Esophagus muscularis mucosa (tissue), 4 donors: ENCODE measurements at regions not wholly inside any gene's neighbourhood (a gene's known extent, or its start where the extent isn't known, plus 50 kb on each side); places are given as distances from the start of the nearest gene placed in this dataset.

Experiments
- DNase-seq: peaks from one replicate; pipeline ENCODE4 v3.0.0-alpha.2; 2017; ENCODE audit errors: extremely low spot score
- H3K27ac ChIP-seq, 4 donors: fragments of 200-600 bp; sonication (generic); replicated peaks in 1 of 4; 1 replicate in 3 of 4; 2 replicates in 1 of 4; pipeline ENCODE4 v1.5.1; 2016 to 2019; ENCODE audit warnings: mild to moderate bottlenecking in 1 of 4
- H3K27me3 ChIP-seq, 4 donors: fragments of 200-600 bp; sonication (generic); one replicate each; pipeline versions ENCODE4 v1.5.1 to v1.6.0; 2016 to 2019
- H3K36me3 ChIP-seq, 4 donors: fragments of 200-600 bp; sonication (generic); one replicate each; pipeline ENCODE4 v1.5.1; 2016 to 2019
- H3K4me1 ChIP-seq, 4 donors: fragments of 200-600 bp; sonication (generic); one replicate each; pipeline ENCODE4 v1.5.1; 2016 to 2019
- H3K4me3 ChIP-seq, 4 donors: fragments of 200-600 bp; sonication (generic); 1 replicate in 2 of 4; 2 replicates in 2 of 4; pipeline ENCODE4 v1.5.1; 2016 to 2019; ENCODE audit warnings: mild to moderate bottlenecking in 4 of 4, moderate library complexity in 1 of 4
- H3K9me3 ChIP-seq, 4 donors: fragments of 200-600 bp; sonication (generic); 1 replicate in 3 of 4; 2 replicates in 1 of 4; pipeline ENCODE4 v1.5.1; 2016 to 2019
- EP300 ChIP-seq: sonication (generic); formaldehyde crosslinking; IDR thresholded peaks from one replicate; pipeline ENCODE4 v1.6.1; 2017; ENCODE audit warnings: antibody characterized with exemption
- POLR2A ChIP-seq: fragments of 450-650 bp; IDR thresholded peaks from one replicate; pipeline ENCODE4 v1.6.1; 2017; ENCODE audit warnings: antibody characterized with exemption, moderate library complexity, mild to moderate bottlenecking, low read depth
- POLR2AphosphoS5 ChIP-seq, 2 donors: sonication (generic); formaldehyde crosslinking; IDR thresholded peaks; one replicate each; pipeline ENCODE4 v1.6.1; 2017; ENCODE audit warnings: antibody characterized with exemption in 2 of 2
- WGBS: methylation state at CpG from one replicate; pipeline ENCODE4 v1.1.5; 2018; 5-methylcytosine and 5-hydroxymethylcytosine counted together
- intact Hi-C: fragments of 100-400 bp; cut with DNase I; formaldehyde crosslinking; loops from one replicate; pipeline ENCODE4 v1.15.1; 2023
- TF ChIP-seq, protein P1 (sequence below), 3 experiments: fragments of 200-600 bp in 2 of 3; fragments of 450-650 bp in 1 of 3; sonication (generic) in 2 of 3; IDR thresholded peaks; one replicate each; pipeline ENCODE4 v1.5.1; 2017 to 2019; ENCODE audit warnings: antibody characterized with exemption in 3 of 3, mild to moderate bottlenecking in 2 of 3, moderate library complexity in 1 of 3

DNA sequence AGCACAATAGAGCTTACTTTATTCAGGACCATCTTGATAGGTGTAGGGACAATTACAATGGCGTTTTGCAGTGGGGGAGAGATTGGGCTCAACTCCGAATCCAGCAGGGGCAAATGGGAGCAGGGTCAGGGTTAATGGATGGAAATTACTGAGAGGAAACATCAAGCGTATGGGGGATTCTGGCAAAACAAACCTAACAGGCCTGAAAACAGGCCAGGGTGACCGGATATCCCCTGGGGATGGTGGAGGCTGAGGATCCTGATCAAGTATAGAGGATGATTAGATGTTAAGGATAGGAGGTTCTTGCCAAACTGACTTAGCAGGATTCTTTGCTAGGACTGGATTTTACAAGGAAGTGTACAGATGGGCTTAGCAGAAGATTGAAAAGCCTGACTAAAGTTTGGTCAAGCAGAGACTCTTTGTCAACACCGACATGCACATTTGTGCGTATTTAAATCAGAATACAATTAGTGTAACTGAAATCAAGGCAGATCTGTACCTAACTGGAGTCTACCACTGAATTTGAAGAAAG lies 54.5 kb upstream of the GPR45 start:
- no peaks in the 10 kb centered on the region for H3K4me1 ChIP-seq
- intact Hi-C loops = no loop called here
- 71% methylated on average over 6 of the region's 6 CpGs for WGBS
- no peak overlapping the region for H3K4me3 ChIP-seq
- no peak overlapping the region for H3K27ac ChIP-seq
- peaks cover 0 to 11% (median 0%) of the 10 kb centered on the region in 4 donors for H3K27me3 ChIP-seq
- peaks cover 0 to 5% (median 0%) of the 10 kb centered on the region in 4 donors for H3K9me3 ChIP-seq
- H3K36me3 ChIP-seq = no peaks in the 10 kb centered on the region
- DNase-seq = peak; percentile 74
- TF ChIP-seq EP300 = no peak
- no peak for TF ChIP-seq POLR2A
- TF ChIP-seq, protein P1, sequence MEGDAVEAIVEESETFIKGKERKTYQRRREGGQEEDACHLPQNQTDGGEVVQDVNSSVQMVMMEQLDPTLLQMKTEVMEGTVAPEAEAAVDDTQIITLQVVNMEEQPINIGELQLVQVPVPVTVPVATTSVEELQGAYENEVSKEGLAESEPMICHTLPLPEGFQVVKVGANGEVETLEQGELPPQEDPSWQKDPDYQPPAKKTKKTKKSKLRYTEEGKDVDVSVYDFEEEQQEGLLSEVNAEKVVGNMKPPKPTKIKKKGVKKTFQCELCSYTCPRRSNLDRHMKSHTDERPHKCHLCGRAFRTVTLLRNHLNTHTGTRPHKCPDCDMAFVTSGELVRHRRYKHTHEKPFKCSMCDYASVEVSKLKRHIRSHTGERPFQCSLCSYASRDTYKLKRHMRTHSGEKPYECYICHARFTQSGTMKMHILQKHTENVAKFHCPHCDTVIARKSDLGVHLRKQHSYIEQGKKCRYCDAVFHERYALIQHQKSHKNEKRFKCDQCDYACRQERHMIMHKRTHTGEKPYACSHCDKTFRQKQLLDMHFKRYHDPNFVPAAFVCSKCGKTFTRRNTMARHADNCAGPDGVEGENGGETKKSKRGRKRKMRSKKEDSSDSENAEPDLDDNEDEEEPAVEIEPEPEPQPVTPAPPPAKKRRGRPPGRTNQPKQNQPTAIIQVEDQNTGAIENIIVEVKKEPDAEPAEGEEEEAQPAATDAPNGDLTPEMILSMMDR (IDR thresholded peaks at IDR 0.05) = no peak
- no peak for TF ChIP-seq POLR2AphosphoS5 (IDR thresholded peaks at IDR 0.05)

DNA sequence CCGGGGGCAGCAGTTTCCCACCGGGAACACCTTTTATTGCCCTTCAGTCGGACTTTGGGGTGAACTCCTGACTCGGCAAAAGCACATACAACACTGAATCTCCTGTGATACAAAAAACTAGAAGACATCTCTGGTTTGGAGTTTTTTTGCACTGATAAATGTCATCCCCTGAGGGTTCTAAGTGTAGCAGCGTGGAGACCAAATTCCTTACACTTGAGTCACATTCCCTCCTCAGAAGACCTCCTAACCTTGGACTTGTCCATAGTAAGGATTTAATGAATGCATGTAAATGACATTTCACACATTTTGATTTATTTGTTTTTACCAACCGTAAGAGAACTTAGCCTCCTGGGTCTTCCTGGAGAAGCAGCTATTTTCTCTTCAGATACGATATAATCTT lies 54.0 kb upstream of the GPR45 start:
- peaks cover 0 to 11% (median 0%) of the 10 kb centered on the region in 4 donors for H3K27me3 ChIP-seq
- H3K36me3 ChIP-seq = no peaks in the 10 kb centered on the region
- H3K4me3 ChIP-seq = no peak overlapping the region
- WGBS = 64% methylated on average over 7 of the region's 7 CpGs
- intact Hi-C loops = no loop called here
- TF ChIP-seq EP300 (no peak), POLR2A (no peak), POLR2AphosphoS5 (IDR thresholded peaks at IDR 0.05) (no peak)
- TF ChIP-seq, protein P1 (IDR thresholded peaks at IDR 0.05) = no peak
- DNase-seq = peak; percentile 85
- peaks cover 0 to 5% (median 0%) of the 10 kb centered on the region in 4 donors for H3K9me3 ChIP-seq
- H3K4me1 ChIP-seq = no peaks in the 10 kb centered on the region
- H3K27ac ChIP-seq = no peak overlapping the region

DNA sequence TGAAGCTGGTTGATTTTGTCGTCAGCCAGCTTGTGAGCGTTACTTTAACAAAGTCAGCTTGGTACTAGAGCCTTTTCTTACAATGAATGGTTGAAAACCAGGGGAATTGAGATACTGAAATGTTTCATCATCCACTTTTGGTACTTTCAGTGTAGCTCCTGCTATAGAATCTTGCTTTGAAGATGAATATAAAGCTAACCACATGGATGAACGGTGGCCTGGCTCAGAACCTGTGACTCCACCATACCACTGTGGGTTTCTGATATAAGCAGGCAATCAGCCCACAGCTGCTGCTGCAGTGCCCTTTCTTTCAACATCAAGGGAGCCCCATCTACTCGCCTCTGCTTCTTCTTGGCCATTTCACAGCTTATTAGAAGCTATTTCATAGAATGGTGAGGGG lies 53.2 kb upstream of the GPR45 start:
- H3K9me3 ChIP-seq = peaks cover 0 to 5% (median 0%) of the 10 kb centered on the region in 4 donors

More for the DNA sequence above, 53.2 kb upstream of the GPR45 start:
- Histone ChIP-seq H3K4me1 (no peaks in the 10 kb centered on the region), H3K36me3 (no peaks in the 10 kb centered on the region), H3K27me3 (peaks cover 0 to 12% (median 0%) of the 10 kb centered on the region in 4 donors), H3K27ac (no peak overlapping the region), H3K4me3 (no peak overlapping the region)
- 85% methylated on average over 4 of the region's 4 CpGs for WGBS
- intact Hi-C loops = no loop called here
- peak; percentile 47 for DNase-seq
- TF ChIP-seq, protein P1 (IDR thresholded peaks at IDR 0.05) = no peak
- TF ChIP-seq POLR2A = no peak
- no peak for TF ChIP-seq POLR2AphosphoS5 (IDR thresholded peaks at IDR 0.05)
- no peak for TF ChIP-seq EP300
